GM19455 (cell line): ENCODE measurements at regions not wholly inside any gene's neighbourhood (a gene's known extent, or its start where the extent isn't known, plus 50 kb on each side); places are given as distances from the start of the nearest gene placed in this dataset.

ENCODE experiments used
- ATAC-seq: cut with Tn5 transposase; IDR thresholded peaks from one replicate; pipeline ENCODE4 v1.9.1; 2021; ENCODE audit not compliant: unreplicated experiment

DNA sequence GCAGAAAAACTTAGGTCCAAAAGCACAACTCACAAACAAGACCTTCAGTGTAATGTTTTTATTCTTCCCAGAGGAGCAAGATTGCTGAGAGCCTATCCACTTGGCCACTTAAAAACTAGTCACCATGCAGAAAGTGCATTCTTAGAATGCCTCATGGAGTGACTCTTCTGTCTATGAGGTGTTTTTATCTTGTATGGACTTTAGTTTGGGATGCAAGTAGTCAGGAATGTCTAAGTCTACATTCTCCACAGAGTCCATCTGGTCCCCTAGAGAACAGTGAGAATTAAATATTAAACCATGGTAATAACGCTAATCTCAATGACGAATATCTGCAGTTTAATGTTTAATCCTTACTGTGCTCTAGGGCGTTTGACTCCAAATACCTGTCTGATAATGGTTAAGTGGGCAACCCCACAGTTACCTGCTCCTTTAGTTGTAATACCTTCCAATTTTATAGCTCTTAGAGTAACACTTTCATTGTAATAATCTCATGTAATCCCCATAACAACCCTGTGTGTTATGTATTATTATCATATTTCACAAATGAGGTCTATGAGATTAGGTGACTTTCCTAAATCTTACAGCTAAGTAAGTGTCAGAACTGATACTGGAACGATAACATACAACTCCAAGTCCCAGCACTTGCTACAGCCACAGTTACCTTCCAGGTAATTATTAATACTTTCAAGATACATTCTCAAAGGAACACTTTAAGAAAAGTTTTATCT lies 235.6 kb upstream of the JADE1 start:
- ATAC-seq, result no peak

DNA sequence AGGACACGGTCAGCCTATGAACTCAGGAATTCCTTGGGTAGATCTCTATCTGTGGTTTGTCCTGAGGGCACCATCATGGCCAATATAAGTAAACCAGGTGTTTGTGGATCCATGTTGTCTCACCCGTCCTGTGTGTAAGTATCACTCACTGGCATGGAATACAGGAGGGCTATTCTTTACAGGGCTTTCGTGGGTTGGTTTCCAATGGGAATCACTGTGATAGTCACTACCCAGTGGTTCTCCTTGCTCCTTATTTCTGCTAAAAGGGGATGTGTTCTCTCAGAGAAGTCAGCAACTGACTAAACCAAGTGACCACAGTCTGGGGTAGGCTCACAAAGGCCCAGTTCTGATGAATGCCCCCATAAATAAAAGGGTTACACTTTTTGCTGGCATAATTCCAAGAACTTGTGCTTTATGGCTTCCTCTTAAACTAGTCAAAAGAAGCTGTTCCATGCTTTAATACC lies 236.7 kb upstream of the JADE1 start:
- no peak for ATAC-seq

DNA sequence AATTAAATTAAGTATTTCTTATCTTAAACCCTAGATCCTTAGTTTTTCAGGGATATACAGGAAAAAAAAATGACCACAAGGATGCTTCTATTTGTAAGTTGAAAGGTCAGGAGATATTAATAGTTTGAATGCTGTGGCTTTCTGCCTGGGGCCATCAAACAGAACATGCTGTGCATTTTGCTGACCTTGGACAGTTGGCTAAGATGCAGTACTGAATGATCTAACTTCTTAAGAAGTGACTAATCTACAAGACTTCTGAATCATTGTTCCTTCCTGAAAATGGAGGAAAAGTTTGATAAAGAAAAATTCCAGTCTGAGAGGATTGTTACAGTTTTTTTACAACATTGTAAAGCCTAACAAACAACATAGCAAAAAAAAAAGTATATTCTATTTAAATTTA lies 237.8 kb upstream of the JADE1 start:
- ATAC-seq, result no peak

DNA sequence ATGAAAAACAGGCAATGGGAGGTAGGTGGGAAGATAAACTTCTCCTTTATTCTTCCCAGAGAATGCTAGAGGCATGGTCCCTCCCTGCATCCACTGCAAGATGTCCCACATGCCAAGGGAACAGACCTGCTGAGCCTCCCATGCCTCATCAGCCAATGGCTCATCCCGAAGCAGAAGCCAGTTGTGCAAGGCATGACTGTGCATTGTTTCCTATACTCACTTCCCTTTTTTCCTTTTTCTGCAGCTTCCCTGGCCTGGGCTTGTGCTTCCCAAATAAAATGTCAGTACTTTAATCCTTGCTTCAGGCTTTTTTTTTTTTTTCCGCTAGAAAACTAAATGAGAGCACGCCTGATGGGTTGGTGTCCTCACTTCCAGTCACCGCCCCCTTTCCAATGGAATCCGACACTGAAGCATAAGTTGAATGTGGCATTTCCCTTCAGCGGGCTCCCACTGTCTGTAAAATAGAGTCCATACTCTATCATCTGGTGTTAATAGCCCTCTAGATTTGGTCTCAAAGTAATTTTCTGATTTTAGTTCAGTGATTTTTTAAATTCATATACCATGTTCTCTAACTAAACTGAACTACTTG lies 239.0 kb upstream of the JADE1 start:
- ATAC-seq, result no peak

DNA sequence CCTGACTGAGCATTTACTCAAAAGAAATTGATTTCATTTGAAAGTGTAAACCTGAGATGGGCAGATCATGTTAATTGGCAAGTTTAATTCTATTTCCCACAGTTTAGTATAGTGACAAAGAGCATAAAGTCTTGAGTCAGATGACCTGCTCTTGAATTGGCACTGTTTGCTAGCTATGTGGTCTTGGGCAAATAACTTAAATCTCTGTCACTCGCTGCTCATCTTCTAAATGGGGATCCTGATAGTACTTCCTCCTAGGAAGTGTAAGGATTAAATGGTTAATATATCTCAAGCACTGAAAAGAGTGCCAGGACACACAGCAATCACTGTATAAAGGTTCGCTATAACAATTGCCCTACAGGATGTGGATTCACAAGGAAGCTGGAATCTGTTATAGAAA lies 242.8 kb upstream of the JADE1 start:
- no peak for ATAC-seq

DNA sequence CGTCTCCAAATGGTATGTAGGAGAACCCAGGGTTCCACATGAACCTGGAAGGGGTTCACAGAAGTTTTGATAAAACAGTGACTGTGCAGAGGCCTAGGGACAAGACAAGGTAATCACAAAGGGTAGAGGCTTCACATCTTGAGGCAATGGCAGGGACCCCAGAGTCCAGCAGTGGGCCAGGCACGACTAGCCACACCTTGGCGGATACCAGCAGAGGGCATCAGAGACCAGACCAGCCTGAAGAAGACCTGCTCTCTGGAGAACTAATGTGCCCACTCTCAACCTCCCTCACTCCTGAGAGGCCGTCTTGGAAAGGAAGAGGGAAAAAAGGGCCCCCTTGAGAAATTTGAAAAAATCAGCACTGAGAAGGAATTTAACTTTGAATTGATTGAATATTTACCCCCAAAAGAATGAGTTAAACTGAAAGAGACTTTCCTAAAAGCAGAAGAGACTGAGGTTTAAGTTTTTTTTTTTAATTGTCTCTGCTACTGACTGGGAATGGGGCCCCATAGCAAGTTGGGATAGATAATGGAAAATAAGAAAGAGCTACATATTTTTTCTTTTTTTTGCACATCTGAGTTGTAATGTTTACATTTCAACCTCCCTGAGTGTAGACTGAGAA lies 243.8 kb upstream of the JADE1 start:
- no peak for ATAC-seq

DNA sequence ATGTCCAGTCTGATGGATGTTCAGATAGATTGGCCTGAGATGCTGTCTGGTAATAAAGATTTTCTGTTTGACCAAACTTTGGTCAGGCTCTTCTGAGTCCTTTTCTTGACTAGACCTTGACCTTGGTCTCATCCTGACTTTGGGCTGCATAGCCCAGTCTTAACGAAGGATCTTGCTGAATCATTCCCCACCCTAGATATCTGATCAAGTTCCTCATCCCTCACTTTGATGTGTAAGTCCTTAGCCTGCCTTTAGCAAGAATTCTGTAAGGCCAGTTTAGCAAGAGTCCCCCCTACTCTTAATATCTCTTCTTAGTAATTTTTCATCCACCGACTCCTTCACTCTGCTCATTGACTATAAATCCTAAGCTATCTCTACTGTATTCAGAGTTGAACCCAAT lies 244.4 kb upstream of the JADE1 start:
- ATAC-seq, result no peak

DNA sequence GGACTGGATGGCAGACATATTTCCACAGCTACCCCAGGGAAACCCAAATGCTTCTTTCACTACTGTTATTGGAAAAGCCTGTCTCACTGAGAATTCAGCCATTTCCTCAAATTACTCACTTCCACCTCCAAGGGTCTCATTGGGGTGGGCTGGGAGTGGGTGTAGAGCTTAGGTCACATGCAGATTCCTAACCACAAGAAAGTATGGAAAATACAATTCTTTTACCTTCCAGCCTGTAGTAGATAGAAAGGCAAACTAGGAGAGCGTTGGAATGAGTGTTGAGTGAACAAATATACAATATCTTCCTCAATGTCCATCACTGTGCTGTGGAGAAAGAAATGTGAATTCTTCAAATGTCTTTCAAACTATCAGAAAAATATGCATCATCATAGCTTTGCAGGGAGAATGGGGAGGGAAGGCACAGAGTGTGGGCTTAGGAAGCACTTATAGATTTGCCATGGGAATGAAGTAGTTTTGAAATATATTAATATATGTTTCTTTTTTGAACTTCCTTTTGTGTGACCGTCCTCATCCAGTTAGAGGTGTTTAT lies 245.3 kb upstream of the JADE1 start:
- no peak for ATAC-seq

DNA sequence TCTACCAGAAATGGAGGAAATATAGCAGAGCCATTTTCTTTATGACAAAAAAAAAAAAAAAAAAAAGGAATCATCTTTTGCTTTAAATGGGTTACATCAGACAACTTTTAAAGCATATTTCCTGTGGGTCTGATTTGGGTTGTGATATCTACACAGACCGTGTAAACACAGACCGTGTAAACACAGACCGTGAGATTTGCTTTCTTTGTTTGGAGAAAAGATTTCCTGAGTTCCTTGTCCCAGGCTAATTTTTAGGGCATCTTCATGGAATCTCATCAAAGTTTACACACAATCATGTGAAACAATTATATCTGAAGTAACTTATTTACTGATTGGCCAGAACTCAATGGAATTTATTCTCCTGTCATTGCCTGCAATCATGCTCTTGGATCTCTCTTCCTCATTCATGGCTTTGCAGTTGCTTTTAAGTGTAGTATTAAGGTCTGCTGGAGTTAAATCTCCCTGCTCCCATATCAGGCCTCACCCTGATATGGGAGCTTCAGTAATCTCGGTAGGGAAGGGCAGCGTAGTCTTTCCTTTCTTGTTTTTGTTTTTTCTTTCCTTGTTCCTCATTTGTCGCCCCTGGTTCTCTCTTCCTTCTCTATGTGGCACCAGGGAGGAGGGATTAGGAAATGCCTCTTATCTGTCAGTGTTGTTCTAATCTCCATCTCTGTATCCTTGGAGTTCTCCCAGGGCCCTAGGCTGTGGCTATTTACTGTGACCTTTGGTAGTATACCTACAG lies 248.6 kb upstream of the JADE1 start:
- ATAC-seq, result no peak

DNA sequence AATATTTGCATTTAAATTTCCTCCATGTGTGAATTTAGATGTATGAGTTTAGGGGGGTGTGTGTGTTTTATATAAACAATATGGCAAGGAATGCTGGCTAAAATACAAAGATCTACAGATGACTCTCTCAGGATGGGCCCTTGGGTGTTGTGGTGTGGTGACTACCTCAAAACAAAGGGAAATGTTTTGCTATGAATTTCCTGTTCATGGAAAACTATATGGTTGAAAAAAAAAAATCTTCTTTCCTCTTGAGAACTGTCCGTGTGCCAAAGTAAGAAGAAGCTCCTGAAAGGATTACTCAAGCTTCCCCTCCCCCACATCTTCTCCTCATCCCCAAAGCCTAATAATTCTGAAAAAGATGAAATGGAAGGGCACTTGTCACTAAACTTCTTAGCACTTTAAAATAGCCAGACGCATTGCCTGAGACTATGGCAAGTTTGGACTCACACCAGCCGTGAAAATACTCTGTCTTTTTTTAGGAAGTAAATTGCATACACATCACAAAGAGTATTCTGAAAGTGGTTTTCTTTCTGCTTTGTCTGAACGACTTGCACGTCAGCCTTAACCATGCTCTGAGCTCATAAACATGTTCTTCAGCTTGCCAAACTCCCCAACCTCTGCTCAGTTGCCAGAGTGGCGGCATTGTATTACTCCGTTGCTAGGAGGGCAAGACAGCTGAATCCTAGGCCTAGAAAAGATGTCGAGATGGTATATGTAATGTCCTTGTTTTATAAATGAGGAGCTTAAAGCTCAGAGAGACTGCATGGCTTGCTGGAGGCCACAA lies 250.4 kb upstream of the JADE1 start:
- ATAC-seq, result no peak

DNA sequence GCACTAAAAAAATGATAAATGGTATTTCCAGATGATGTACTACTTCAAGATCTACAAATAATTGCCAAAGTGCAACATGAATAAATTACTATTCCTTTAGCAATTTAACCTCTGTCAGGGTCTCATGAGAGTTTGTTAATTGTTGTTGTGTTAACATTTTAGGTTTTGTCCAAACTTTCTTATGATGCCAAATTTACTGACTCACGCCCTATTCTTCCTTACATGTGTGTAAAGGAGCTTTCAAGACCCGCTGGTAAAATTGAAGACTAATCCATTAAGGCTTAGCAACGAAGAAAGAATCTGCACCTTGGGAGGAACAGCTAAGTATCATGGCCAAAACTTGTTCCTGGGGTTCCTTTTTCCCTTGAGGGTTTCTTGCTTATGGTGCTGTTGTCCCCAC lies 252.7 kb upstream of the JADE1 start:
- no peak for ATAC-seq

DNA sequence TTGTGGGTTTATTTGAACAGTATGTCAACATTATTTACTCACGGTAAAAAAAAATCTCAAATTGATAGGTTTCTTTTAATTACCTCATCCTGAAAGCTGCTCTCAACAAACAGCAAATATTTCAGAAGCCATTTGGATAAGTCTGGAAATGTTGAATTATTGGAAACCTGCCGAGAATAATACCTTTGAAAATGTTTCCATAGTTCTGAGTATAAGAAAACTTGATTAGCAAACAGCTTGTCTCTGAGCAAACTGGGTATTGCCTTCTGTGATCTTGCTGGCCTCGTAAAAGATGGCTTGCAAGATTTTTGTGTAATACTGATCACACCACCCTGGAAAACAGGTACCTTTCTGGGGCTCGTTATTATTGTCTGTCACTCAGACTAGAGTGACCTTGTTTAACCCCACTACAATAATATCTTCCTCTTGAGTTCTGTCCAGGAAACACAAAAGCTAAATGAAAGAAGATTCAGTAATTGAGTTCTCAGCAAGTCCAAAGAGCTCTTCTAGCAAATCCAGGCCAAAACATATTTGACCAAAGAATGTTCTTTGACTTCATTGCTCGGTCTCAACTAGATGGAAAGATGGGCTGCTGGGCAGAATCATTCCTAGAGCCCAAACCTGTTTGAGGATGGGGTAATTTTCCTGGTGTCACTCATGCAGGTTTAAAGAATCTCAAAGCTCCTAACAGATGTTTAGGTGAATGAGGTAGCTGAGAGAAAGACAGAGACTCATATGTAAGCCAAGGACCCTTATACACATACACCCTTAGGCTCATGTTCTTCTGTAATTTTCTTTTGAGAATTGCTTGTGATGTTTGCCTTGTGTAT lies 255.6 kb upstream of the JADE1 start:
- ATAC-seq, result no peak

DNA sequence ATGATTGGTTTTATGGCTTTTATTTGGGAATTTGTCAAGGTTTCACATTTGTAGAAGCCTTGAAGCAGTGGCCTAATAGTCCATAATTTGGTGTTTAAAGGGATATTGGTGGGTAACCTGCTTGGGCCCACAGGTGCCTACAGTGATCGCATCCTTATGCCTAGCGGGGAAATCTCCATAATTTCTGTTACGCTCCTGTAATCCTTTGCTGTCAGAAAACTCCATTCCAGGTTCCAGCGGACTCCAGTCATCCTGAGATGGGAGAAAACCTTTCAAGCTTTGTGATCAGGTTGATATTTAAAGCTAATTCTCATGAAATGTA lies 257.0 kb upstream of the JADE1 start:
- ATAC-seq, result no peak

DNA sequence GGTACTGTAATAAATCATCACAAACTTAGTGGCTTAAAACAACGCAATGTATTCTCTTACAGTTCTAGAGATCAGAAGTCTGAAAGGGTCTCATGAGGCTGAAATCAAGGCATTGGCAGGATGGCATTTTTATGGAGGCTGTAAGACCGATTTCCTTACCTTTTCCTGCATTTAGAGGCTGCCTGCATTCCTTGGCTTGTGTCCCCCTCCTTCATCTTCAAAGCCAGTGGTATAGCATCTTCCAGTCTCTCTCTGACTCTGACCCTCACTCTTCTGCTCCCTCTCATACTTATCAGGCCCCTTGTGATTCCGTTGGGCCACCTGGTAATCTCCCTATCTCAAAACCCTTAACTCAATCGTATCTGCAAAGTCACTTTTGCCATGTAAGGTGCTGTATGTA lies 258.2 kb upstream of the JADE1 start:
- ATAC-seq, result no peak

DNA sequence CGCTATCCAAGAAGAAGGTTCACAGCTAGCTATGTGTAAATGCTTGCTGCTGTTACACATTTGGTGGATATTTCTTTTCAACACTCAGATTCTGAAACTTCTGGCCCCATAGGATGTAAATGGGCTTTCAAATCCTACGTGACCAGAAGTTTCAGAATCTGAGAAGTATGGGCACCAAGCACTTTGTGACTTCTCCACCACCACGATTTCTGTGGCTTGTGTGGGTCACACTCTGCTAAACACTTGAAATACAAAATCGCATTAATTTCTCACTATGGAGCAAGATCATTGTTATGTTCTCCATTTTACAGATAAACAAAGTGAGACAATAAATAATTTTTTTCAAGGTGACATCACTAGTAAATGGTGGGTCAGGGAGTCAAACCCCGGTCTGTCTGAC lies 259.4 kb upstream of the JADE1 start:
- ATAC-seq, result no peak

DNA sequence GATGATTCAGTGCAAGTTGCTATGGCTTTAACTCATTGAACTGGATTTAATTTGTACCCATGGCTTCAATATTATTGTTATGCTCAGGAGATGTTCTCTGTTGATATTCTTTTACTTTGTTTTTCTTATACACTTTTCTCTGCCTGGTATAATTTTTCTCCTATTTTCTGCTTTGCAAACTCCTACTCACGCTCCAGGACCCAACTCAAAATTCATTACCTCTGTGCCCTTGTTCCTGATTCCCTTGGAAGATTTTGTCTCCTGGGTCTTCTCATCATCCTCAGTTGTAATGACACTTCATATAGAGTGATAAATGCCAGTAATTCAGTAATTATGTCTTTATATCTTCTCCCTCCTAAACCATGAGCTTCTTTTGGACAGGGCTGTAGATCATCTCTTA lies 259.9 kb upstream of the JADE1 start:
- no peak for ATAC-seq

DNA sequence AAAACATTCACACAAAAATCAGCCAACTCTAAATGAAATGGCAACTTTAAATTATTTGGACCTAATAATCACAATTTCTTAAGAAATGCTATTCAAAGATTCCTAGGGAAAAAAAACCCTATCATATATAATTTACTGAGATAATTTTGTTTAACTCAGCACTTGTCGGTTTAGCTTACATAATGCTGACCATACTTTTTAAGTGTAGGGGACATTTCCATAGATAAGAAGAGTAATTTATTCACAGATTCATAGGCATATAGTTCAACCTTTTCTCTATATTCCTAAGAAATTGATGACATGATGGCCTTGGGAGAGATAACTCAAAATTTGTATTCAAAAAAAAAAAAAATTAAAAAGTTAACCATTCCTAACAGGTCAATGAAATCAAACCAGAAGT lies 260.8 kb upstream of the PGRMC2 start:
- ATAC-seq, result no peak

DNA sequence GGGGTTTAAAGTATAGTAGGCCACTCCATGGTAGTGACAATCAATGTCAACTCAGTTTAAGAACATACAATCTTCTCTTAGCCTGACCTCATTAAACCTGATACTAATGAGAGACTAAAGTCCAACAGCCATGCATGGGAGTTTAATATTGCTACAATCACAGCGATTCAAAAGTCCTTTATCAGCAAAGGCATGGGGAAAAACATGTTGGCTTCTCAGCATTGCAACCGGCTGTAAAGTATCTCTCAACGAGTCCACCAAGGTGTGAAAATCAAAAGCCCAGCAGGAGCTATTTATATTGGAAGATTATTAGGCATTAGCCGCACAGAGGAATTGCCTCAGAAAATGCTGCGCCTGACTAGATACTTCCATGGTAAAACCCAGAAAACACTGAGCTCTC lies 256.7 kb upstream of the PGRMC2 start:
- ATAC-seq, result no peak

DNA sequence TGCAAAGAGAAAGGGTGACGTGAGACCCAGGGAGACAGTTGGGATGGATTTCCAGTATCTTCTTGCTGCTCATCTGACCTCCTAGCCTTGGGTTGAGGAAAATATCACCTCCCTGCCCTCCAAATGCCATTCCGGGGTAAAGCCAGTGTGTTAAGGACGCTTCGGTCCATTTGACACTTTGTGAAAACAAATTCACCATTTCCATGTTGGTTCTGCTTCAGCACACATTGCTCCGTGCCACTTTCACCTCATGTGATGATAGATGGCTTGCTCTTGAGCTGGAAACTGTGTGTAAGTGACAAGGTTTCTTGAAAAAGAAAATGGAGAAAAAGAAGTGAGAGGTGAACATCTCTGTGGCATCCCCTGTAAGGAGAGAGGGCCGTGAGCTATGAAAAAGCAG lies 256.1 kb upstream of the PGRMC2 start:
- ATAC-seq, result no peak

DNA sequence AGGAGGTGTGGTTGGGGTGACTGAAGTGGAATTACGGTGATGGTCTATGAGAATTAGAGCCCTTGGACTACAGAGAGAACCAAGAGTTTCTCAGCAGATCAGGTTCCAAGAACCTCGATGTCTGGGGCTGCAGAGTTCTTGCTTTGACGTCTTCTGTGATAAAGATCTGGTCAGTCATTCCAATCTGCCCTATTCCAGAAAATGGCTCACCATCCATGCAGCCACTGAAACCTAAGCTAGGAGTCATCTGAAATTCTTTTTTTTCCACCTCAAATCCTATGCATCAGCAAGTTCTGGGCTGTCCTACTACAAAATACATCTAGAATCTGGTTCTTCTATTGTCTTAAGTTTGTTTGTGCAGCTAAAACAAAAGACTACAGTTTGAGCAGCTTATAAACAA lies 254.4 kb upstream of the PGRMC2 start:
- ATAC-seq, result no peak
